Naive thymus-derived CD4-positive, alpha-beta T cell (primary cell): ENCODE measurements at regions not wholly inside any gene's neighbourhood (a gene's known extent, or its start where the extent isn't known, plus 50 kb on each side); places are given as distances from the start of the nearest gene placed in this dataset.

Source experiments
- ATAC-seq: fragments of 150-1000 bp; cut with Tn5 transposase; 2 replicates; pipeline ENCODE4 v1.10.0; 2021; ENCODE audit warnings: mild to moderate bottlenecking, moderate library complexity
- CTCF ChIA-PET: fragments of 350-600 bp; sonication (Branson Sonifier 250); formaldehyde crosslinking; loops from one replicate; lab custom pipeline; 2021; ENCODE audit warnings: antibody characterized with exemption; lab: Charles Lee
- POLR2A ChIA-PET: fragments of 350-600 bp; sonication (Branson Sonifier 250); formaldehyde crosslinking; loops from one replicate; lab custom pipeline; 2021; ENCODE audit warnings: antibody characterized with exemption, inconsistent platforms; lab: Charles Lee
- DNase-seq, 9 donors: peaks; one replicate each; pipeline versions ENCODE4 v3.0.0 to v3.0.0-alpha.2; 2020 to 2022; ENCODE audit warnings: mixed read lengths in 1 of 9
- H3K27ac ChIP-seq: one replicate; pipeline ENCODE4 v1.7.0; 2013; ENCODE audit warnings: mild to moderate bottlenecking, low read depth, low read length, moderate library complexity
- H3K27me3 ChIP-seq, 2 donors: one replicate each; pipeline ENCODE4 v1.7.0; 2013; ENCODE audit warnings: low read length in 2 of 2, mild to moderate bottlenecking in 2 of 2, moderate library complexity in 2 of 2; ENCODE audit not compliant: control insufficient read depth in 2 of 2, insufficient read depth in 2 of 2
- H3K36me3 ChIP-seq, 3 experiments: 1 replicate in 2 of 3; 2 replicates in 1 of 3; pipeline ENCODE4 v1.7.0; 2013; ENCODE audit warnings: low read length in 3 of 3, mild to moderate bottlenecking in 3 of 3, moderate library complexity in 1 of 3; ENCODE audit not compliant: insufficient read depth in 3 of 3, control insufficient read depth in 2 of 3
- H3K4me1 ChIP-seq, 2 donors: one replicate each; pipeline ENCODE4 v1.7.0; 2013; ENCODE audit warnings: low read length in 2 of 2, mild to moderate bottlenecking in 2 of 2, moderate library complexity in 1 of 2; ENCODE audit not compliant: control insufficient read depth in 2 of 2, insufficient read depth in 2 of 2
- H3K4me3 ChIP-seq: 2 replicates; pipeline ENCODE4 v1.7.0; 2013; ENCODE audit warnings: mild to moderate bottlenecking, low read length
- H3K9me3 ChIP-seq, 3 experiments: 1 replicate in 2 of 3; 2 replicates in 1 of 3; pipeline ENCODE4 v1.7.0; 2013; ENCODE audit warnings: low read length in 3 of 3; ENCODE audit not compliant: control insufficient read depth in 2 of 3
- H3K27ac Mint-ChIP-seq, 9 donors: one replicate each; pipeline ENCODE4 v1.8.0; 2020 to 2022; ENCODE audit warnings: mixed read lengths in 9 of 9, mild to moderate bottlenecking in 8 of 9, moderate library complexity in 5 of 9, inconsistent platforms in 2 of 9
- H3K27me3 Mint-ChIP-seq, 5 donors: one replicate each; pipeline ENCODE4 v1.8.0; 2021 to 2022; ENCODE audit warnings: mixed read lengths in 5 of 5, mild to moderate bottlenecking in 1 of 5
- H3K36me3 Mint-ChIP-seq, 5 donors: one replicate each; pipeline ENCODE4 v1.8.0; 2020 to 2022; ENCODE audit warnings: mixed read lengths in 5 of 5, mild to moderate bottlenecking in 3 of 5, inconsistent platforms in 1 of 5
- H3K4me1 Mint-ChIP-seq, 7 donors: one replicate each; pipeline ENCODE4 v1.8.0; 2020 to 2022; ENCODE audit warnings: mixed read lengths in 7 of 7, mild to moderate bottlenecking in 3 of 7, inconsistent platforms in 1 of 7
- H3K4me3 Mint-ChIP-seq, 10 donors: one replicate each; pipeline ENCODE4 v1.8.0; 2020 to 2022; ENCODE audit warnings: mild to moderate bottlenecking in 10 of 10, mixed read lengths in 10 of 10, moderate library complexity in 6 of 10, inconsistent platforms in 2 of 10
- H3K9me3 Mint-ChIP-seq, 11 donors: one replicate each; pipeline ENCODE4 v1.8.0; 2020 to 2022; ENCODE audit warnings: mixed read lengths in 11 of 11, mild to moderate bottlenecking in 4 of 11, inconsistent platforms in 1 of 11, moderate library complexity in 1 of 11
- intact Hi-C, 2 donors: fragments of 100-400 bp; cut with micrococcal nuclease; formaldehyde crosslinking; loops; one replicate each; pipeline ENCODE4 v1.15.1; 2023

GRCh38 chr16:59404509-59404908 lies 670.4 kb upstream of the GOT2 start:
- Histone ChIP-seq H3K4me1 (no peaks in the 10 kb centered on the region), H3K27me3 (no peaks in the 10 kb centered on the region), H3K36me3 (no peaks in the 10 kb centered on the region), H3K4me3 (no peak overlapping the region), H3K9me3 (no peaks in the 10 kb centered on the region), H3K27ac (no peak overlapping the region)
- Mint-ChIP-seq H3K36me3 (peaks cover 0 to 3% (median 0%) of the 10 kb centered on the region in 5 donors), H3K4me3 (no peak overlapping the region), H3K9me3 (peaks cover 0 to 12% (median 0%) of the 10 kb centered on the region in 11 donors), H3K27me3 (peaks cover 0 to 9% (median 0%) of the 10 kb centered on the region in 5 donors), H3K27ac (no peak overlapping the region), H3K4me1 (no peaks in the 10 kb centered on the region)
- ATAC-seq (no peak), DNase-seq (no peak)
- intact Hi-C loops: no loop called here
- POLR2A ChIA-PET: no interaction called here
- CTCF ChIA-PET: no interaction called here

- intact Hi-C loops: no loop called here
- POLR2A ChIA-PET: no interaction called here
- H3K27ac Mint-ChIP-seq: no peak overlapping the region
- no peaks in the 10 kb centered on the region for H3K9me3 ChIP-seq
- no peaks in the 10 kb centered on the region for H3K4me1 ChIP-seq
- H3K27me3 ChIP-seq: no peaks in the 10 kb centered on the region
- H3K4me3 Mint-ChIP-seq: no peak overlapping the region
- CTCF ChIA-PET: no interaction called here
- H3K27me3 Mint-ChIP-seq: no peaks in the 10 kb centered on the region
- no peak for ATAC-seq
- H3K36me3 ChIP-seq: no peaks in the 10 kb centered on the region
- no peaks in the 10 kb centered on the region for H3K36me3 Mint-ChIP-seq
- H3K4me3 ChIP-seq: no peak overlapping the region
- DNase-seq: no peak
- H3K9me3 Mint-ChIP-seq: peaks cover 0 to 22% (median 0%) of the 10 kb centered on the region in 11 donors
- H3K4me1 Mint-ChIP-seq: no peaks in the 10 kb centered on the region
- H3K27ac ChIP-seq: no peak overlapping the region
Observed at GRCh38 chr16:59400830-59401229, 666.7 kb upstream of the GOT2 start.

- POLR2A ChIA-PET: no interaction called here
- DNase-seq (no peak), ATAC-seq (no peak)
- H3K9me3 ChIP-seq: no peaks in the 10 kb centered on the region
- intact Hi-C loops: no loop called here
- H3K36me3 Mint-ChIP-seq: no peaks in the 10 kb centered on the region
- no peak overlapping the region for H3K27ac Mint-ChIP-seq
- no peak overlapping the region for H3K4me3 ChIP-seq
- no peak overlapping the region for H3K27ac ChIP-seq
- CTCF ChIA-PET: no interaction called here
- H3K4me1 Mint-ChIP-seq: no peaks in the 10 kb centered on the region
- no peaks in the 10 kb centered on the region for H3K36me3 ChIP-seq
- H3K27me3 ChIP-seq: no peaks in the 10 kb centered on the region
- no peaks in the 10 kb centered on the region for H3K4me1 ChIP-seq
- no peak overlapping the region for H3K4me3 Mint-ChIP-seq
- H3K27me3 Mint-ChIP-seq: peaks cover 0 to 14% (median 0%) of the 10 kb centered on the region in 5 donors
- peaks cover 0 to 22% (median 1%) of the 10 kb centered on the region in 11 donors for H3K9me3 Mint-ChIP-seq
Observed at GRCh38 chr16:59397638-59398037, 663.5 kb upstream of the GOT2 start.

- no peaks in the 10 kb centered on the region for H3K27me3 ChIP-seq
- H3K27ac ChIP-seq: no peak overlapping the region
- Mint-ChIP-seq H3K9me3 (peaks cover 0 to 27% (median 0%) of the 10 kb centered on the region in 11 donors), H3K36me3 (no peaks in the 10 kb centered on the region), H3K27me3 (peaks cover 0 to 14% (median 0%) of the 10 kb centered on the region in 5 donors), H3K4me1 (no peaks in the 10 kb centered on the region), H3K27ac (no peak overlapping the region), H3K4me3 (no peak overlapping the region)
- no peak overlapping the region for H3K4me3 ChIP-seq
- no peak for DNase-seq
- ChIA-PET POLR2A (no interaction called here), CTCF (no interaction called here)
- intact Hi-C loops: no loop called here
- H3K4me1 ChIP-seq: no peaks in the 10 kb centered on the region
- no peak for ATAC-seq
- H3K9me3 ChIP-seq: no peaks in the 10 kb centered on the region
- H3K36me3 ChIP-seq: no peaks in the 10 kb centered on the region
Observed at GRCh38 chr16:59394526-59394925, 660.4 kb upstream of the GOT2 start.

DNA sequence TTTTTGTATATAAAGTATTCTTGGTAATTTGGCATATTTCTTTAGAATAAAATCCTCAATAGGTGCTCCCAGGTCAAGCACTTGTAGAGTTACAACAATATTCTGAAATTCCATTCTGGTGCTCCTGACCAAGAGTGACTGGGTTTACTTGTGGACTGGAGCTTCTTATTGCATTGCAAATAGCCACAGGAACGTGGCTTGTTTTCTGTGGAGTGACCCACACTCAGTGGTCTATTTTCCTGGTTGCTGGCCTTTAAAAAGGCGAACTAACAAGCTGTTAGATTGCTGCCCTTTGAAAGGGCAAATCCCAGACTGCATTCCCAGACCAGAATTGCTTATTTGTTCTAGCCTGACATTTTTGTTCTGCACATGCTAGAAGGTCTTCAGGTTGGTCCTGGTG lies 658.8 kb upstream of the GOT2 start:
- no peak overlapping the region for H3K27ac Mint-ChIP-seq
- peaks cover 0 to 26% (median 3%) of the 10 kb centered on the region in 11 donors for H3K9me3 Mint-ChIP-seq
- Histone ChIP-seq H3K4me3 (no peak overlapping the region), H3K27me3 (no peaks in the 10 kb centered on the region), H3K27ac (no peak overlapping the region), H3K9me3 (no peaks in the 10 kb centered on the region), H3K4me1 (no peaks in the 10 kb centered on the region), H3K36me3 (no peaks in the 10 kb centered on the region)
- H3K4me3 Mint-ChIP-seq: no peak overlapping the region
- POLR2A ChIA-PET: no interaction called here
- intact Hi-C loops: no loop called here
- H3K36me3 Mint-ChIP-seq: no peaks in the 10 kb centered on the region
- ATAC-seq (no peak), DNase-seq (no peak)
- peaks cover 0 to 21% (median 0%) of the 10 kb centered on the region in 5 donors for H3K27me3 Mint-ChIP-seq
- H3K4me1 Mint-ChIP-seq: no peaks in the 10 kb centered on the region
- CTCF ChIA-PET: no interaction called here

DNA sequence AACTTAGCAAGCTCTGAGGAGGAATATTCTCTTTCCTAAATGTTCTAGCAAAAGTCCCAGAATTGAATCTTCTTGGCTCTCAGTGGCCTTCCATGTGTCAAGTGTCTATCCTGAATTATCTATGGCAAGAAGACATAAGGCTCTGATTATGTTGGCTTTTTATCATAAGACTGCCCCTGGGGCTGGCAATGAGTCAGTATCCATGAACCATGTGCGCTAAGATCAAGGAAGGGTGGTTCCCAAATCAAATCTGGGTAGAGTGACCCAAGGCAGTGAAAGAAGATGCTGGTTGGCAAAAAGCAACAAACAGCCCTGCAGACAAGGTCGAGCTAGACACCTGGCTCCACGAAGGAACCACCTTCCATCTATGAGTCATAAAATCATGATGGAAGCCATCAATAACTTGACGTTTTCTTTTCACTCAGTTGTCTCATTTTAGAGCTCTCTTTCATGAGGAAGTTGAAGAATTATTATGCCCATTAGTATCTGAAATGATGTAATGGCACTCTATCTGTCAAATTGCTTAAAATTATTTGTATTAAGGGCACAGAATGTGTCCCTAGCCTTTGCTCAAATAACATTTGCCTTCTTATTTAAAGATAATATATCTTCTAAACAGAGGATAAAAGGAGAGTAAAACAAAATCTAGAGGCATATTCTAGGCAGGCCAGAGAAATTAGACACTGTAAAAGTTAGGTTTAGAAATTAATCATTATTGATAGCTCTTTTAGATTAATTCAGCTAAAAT lies 657.7 kb upstream of the GOT2 start:
- no peak overlapping the region for H3K27ac Mint-ChIP-seq
- peaks cover 0 to 15% (median 2%) of the 10 kb centered on the region in 11 donors for H3K9me3 Mint-ChIP-seq
- Histone ChIP-seq H3K9me3 (no peaks in the 10 kb centered on the region), H3K36me3 (no peaks in the 10 kb centered on the region), H3K27me3 (no peaks in the 10 kb centered on the region), H3K4me3 (no peak overlapping the region), H3K27ac (no peak overlapping the region), H3K4me1 (no peaks in the 10 kb centered on the region)
- H3K4me3 Mint-ChIP-seq: no peak overlapping the region
- intact Hi-C loops: no loop called here
- ATAC-seq (no peak), DNase-seq (no peak)
- peaks cover 0 to 21% (median 0%) of the 10 kb centered on the region in 5 donors for H3K27me3 Mint-ChIP-seq
- no peaks in the 10 kb centered on the region for H3K4me1 Mint-ChIP-seq
- ChIA-PET CTCF (no interaction called here), POLR2A (no interaction called here)
- H3K36me3 Mint-ChIP-seq: no peaks in the 10 kb centered on the region

DNA sequence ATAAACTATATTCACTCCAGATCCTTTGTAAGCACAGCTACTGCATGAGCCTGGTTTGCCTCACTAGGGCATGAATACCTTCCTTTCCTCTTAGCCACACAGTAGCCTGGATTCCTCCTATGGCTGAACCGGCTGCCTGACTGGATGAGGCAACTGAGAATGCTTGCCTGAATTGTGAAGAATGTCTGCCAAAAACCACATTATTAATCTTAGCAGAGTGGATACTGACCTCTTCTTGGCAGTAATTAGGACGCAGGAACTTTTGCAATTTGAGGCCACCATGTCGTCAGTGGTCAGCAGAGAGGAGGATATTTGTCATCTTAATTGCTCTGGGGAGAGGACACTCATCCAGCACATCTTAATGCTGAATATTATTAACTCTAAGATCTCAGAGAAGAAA lies 651.8 kb upstream of the GOT2 start:
- Histone ChIP-seq H3K27me3 (no peaks in the 10 kb centered on the region), H3K9me3 (no peaks in the 10 kb centered on the region), H3K36me3 (no peaks in the 10 kb centered on the region), H3K4me3 (no peak overlapping the region), H3K4me1 (no peaks in the 10 kb centered on the region), H3K27ac (no peak overlapping the region)
- Mint-ChIP-seq H3K36me3 (no peaks in the 10 kb centered on the region), H3K4me1 (no peaks in the 10 kb centered on the region), H3K4me3 (no peak overlapping the region), H3K27ac (no peak overlapping the region), H3K27me3 (peaks cover 0 to 7% (median 0%) of the 10 kb centered on the region in 5 donors), H3K9me3 (peaks cover 0 to 8% (median 0%) of the 10 kb centered on the region in 11 donors)
- ChIA-PET CTCF (interaction anchor here (0.7 kb wide), 1 partner anchor 392 kb away, joined by 4 read pairs; no protein-coding TSS in a partner anchor), POLR2A (no interaction called here)
- ATAC-seq (no peak), DNase-seq (no peak)
- intact Hi-C loops: no loop called here
